ENCODE measurements at regions not wholly inside any gene's neighbourhood (a gene's known extent, or its start where the extent isn't known, plus 50 kb on each side); places are given as distances from the start of the nearest gene placed in this dataset.

GRCh38 chr20:19947611-19948264, 69.4 kb upstream of the NAA20 start:
- TF ChIP-seq POLR2A (IDR thresholded peaks at IDR 0.05; ENCODE audit: extremely low read depth, insufficient read length) (no peak), CTCF (IDR thresholded peaks at IDR 0.05; ENCODE audit: low read depth, low read length) (no peak), MYC (IDR thresholded peaks at IDR 0.05; ENCODE audit: low read depth, low read length) (no peak)
